Liver (tissue), 3 donors: ENCODE measurements at regions not wholly inside any gene's neighbourhood (a gene's known extent, or its start where the extent isn't known, plus 50 kb on each side); places are given as distances from the start of the nearest gene placed in this dataset.

ENCODE experiments used
- ATF3 ChIP-seq: IDR thresholded peaks from 2 replicates; pipeline ENCODE4 v1.6.1; 2016; ENCODE audit warnings: antibody characterized with exemption
- CTCF ChIP-seq: fragments of 150-350 bp; IDR thresholded peaks from 2 replicates; pipeline ENCODE4 v1.5.1; 2017; ENCODE audit warnings: improper control_type of control experiment, low read depth, low read length; ENCODE audit not compliant: missing input control
- GABPA ChIP-seq, 2 donors: IDR thresholded peaks in 1 of 2; conservative IDR thresholded peaks in 1 of 2; 2 replicates each; pipeline ENCODE4 v1.6.1; 2016; ENCODE audit warnings: antibody characterized with exemption in 2 of 2, mild to moderate bottlenecking in 1 of 2, moderate library complexity in 1 of 2
- JUND ChIP-seq, 2 donors: IDR thresholded peaks; 2 replicates each; pipeline ENCODE4 v1.6.1; 2016; ENCODE audit warnings: antibody characterized with exemption in 2 of 2
- NR2F2 ChIP-seq: IDR thresholded peaks from 2 replicates; pipeline ENCODE4 v1.6.1; 2016; ENCODE audit warnings: antibody characterized with exemption
- SP1 ChIP-seq: IDR thresholded peaks from 2 replicates; pipeline ENCODE4 v1.6.1; 2018; ENCODE audit warnings: antibody characterized with exemption, mild to moderate bottlenecking
- YY1 ChIP-seq: IDR thresholded peaks from 2 replicates; pipeline ENCODE4 v1.6.1; 2016; ENCODE audit warnings: antibody characterized with exemption, mild to moderate bottlenecking
- donor health status: healthy.
- donor health status: healthy.

GRCh38 chr4:58669783-58670182 lies 1559.6 kb upstream of the IGFBP7 start:
- TF ChIP-seq CTCF: no peak
- no peak for TF ChIP-seq JUND (IDR thresholded peaks at IDR 0.05)
- no peak for TF ChIP-seq GABPA (IDR thresholded peaks at IDR 0.05 in 1 of 2, conservative IDR thresholded peaks at IDR 0.05 in 1 of 2)
- no peak for TF ChIP-seq ATF3
- TF ChIP-seq SP1: no peak
- no peak for TF ChIP-seq YY1
- no peak for TF ChIP-seq NR2F2
